NT2/D1 (cell line): ENCODE measurements at regions not wholly inside any gene's neighbourhood (a gene's known extent, or its start where the extent isn't known, plus 50 kb on each side); places are given as distances from the start of the nearest gene placed in this dataset.

Experiments
- YY1 ChIP-seq: IDR thresholded peaks from 2 replicates; pipeline ENCODE4 v1.6.1; 2011; ENCODE audit not compliant: insufficient read length, insufficient read depth
- ZNF274 ChIP-seq: IDR thresholded peaks from 2 replicates; pipeline ENCODE4 v1.6.1; 2011; ENCODE audit warnings: mild to moderate bottlenecking, low read depth, low read length

GRCh38 chr2:215537611-215538010 is 101.7 kb upstream of the FN1 start:
- TF ChIP-seq YY1 (no peak), ZNF274 (no peak)
